B cell (primary cell): ENCODE measurements at regions not wholly inside any gene's neighbourhood (a gene's known extent, or its start where the extent isn't known, plus 50 kb on each side); places are given as distances from the start of the nearest gene placed in this dataset.

Source experiments
- ATAC-seq: fragments of 200-7000 bp; cut with Tn5 transposase; one replicate; pipeline ENCODE4 v1.10.0; 2021; ENCODE audit warnings: low read depth, mild to moderate bottlenecking, moderate number of reproducible peaks, moderate library complexity
- CTCF ChIA-PET: fragments of 350-600 bp; sonication (Branson Sonifier 250); formaldehyde crosslinking; loops from one replicate; lab custom pipeline; 2021; ENCODE audit warnings: antibody characterized with exemption, inconsistent platforms; lab: Charles Lee
- POLR2A ChIA-PET: fragments of 350-600 bp; sonication (Branson Sonifier 250); formaldehyde crosslinking; loops from one replicate; lab custom pipeline; 2021; ENCODE audit warnings: antibody characterized with exemption; lab: Charles Lee
- DNase-seq: peaks from one replicate; pipeline ENCODE4 v3.0.0; 2013
- H2AFZ ChIP-seq: 2 replicates; pipeline ENCODE4 v1.6.1; 2012; ENCODE audit warnings: mild to moderate bottlenecking, low read depth, low read length; ENCODE audit not compliant: insufficient read depth, poor library complexity, severe bottlenecking
- H3K27ac ChIP-seq, 2 donors: 1 replicate in 1 of 2; 2 replicates in 1 of 2; pipeline ENCODE4 v1.5.1; 2012 to 2013; ENCODE audit warnings: low read length in 2 of 2, mild to moderate bottlenecking in 2 of 2, moderate library complexity in 1 of 2
- H3K27me3 ChIP-seq, 4 experiments: fragments of 200-600 bp in 1 of 4; sonication (generic) in 1 of 4; replicated peaks in 1 of 4; 1 replicate in 2 of 4; 2 replicates in 2 of 4; pipeline versions ENCODE4 v1.6.1 to v1.7.0; 2013 to 2016; ENCODE audit warnings: low read length in 3 of 4, mild to moderate bottlenecking in 2 of 4, mixed read lengths in 1 of 4, moderate library complexity in 1 of 4; ENCODE audit not compliant: insufficient read depth in 4 of 4, control insufficient read depth in 3 of 4; ENCODE audit errors: control extremely low read depth in 1 of 4
- H3K36me3 ChIP-seq, 2 experiments: replicated peaks in 1 of 2; 1 replicate in 1 of 2; 2 replicates in 1 of 2; pipeline versions ENCODE4 v1.6.1 to v1.7.1; 2013; ENCODE audit warnings: low read length in 1 of 2; ENCODE audit not compliant: insufficient read depth in 2 of 2, control insufficient read depth in 1 of 2; ENCODE audit errors: control extremely low read depth in 1 of 2, extremely low read depth in 1 of 2
- H3K4me1 ChIP-seq, 2 donors: fragments of 200-600 bp in 1 of 2; sonication (generic) in 1 of 2; 1 replicate in 1 of 2; 2 replicates in 1 of 2; pipeline versions ENCODE4 v1.5.1 to v1.6.1; 2013 to 2017; ENCODE audit warnings: low read length in 2 of 2; ENCODE audit not compliant: control insufficient read depth in 2 of 2, insufficient read depth in 2 of 2
- H3K4me2 ChIP-seq: replicated peaks from 2 replicates; pipeline ENCODE3; 2012; ENCODE audit warnings: mild to moderate bottlenecking, low read depth, low read length; ENCODE audit not compliant: poor library complexity, severe bottlenecking
- H3K4me3 ChIP-seq, 5 experiments: fragments of 200-600 bp in 1 of 5; sonication (generic) in 1 of 5; 1 replicate in 3 of 5; 2 replicates in 2 of 5; pipeline versions ENCODE4 v1.5.1 to v1.7.0; 2011 to 2016; ENCODE audit warnings: low read length in 4 of 5, mild to moderate bottlenecking in 4 of 5, low read depth in 2 of 5, control low read depth in 1 of 5, moderate library complexity in 1 of 5; ENCODE audit not compliant: insufficient read depth in 1 of 5; ENCODE audit errors: control extremely low read depth in 1 of 5, extremely low read depth in 1 of 5
- H3K79me2 ChIP-seq: fragments of 200-600 bp; sonication (generic); one replicate; pipeline ENCODE4 v1.6.0; 2016; ENCODE audit warnings: low read length; ENCODE audit not compliant: control insufficient read depth, insufficient read depth
- H3K9ac ChIP-seq: fragments of 200-600 bp; sonication (generic); 2 replicates; pipeline ENCODE4 v1.6.1; 2017; ENCODE audit warnings: mild to moderate bottlenecking, low read length, moderate library complexity
- H3K9me3 ChIP-seq, 3 donors: one replicate each; pipeline versions ENCODE4 v1.6.1 to v1.7.1; 2013; ENCODE audit warnings: low read length in 2 of 3; ENCODE audit not compliant: control insufficient read depth in 2 of 3, insufficient read depth in 1 of 3; ENCODE audit errors: control extremely low read depth in 1 of 3
- H4K20me1 ChIP-seq: 2 replicates; pipeline ENCODE4 v1.6.0; 2012; ENCODE audit warnings: mild to moderate bottlenecking, low read length; ENCODE audit not compliant: insufficient read depth, control insufficient read depth, poor library complexity, severe bottlenecking
- H3K27ac Mint-ChIP-seq: one replicate; pipeline ENCODE4 v1.8.0; 2021; ENCODE audit warnings: mixed read lengths
- H3K27me3 Mint-ChIP-seq: one replicate; pipeline ENCODE4 v1.8.0; 2021; ENCODE audit warnings: mixed read lengths
- H3K4me1 Mint-ChIP-seq: one replicate; pipeline ENCODE4 v1.8.0; 2021; ENCODE audit warnings: mixed read lengths
- H3K4me3 Mint-ChIP-seq: one replicate; pipeline ENCODE4 v1.8.0; 2021; ENCODE audit warnings: mixed read lengths
- H3K9me3 Mint-ChIP-seq: one replicate; pipeline ENCODE4 v1.8.0; 2022; ENCODE audit warnings: mixed read lengths; ENCODE audit not compliant: insufficient read depth
- CTCF ChIP-seq: fragments of 200-600 bp; IDR thresholded peaks from one replicate; pipeline ENCODE4 v1.8.0; 2022; ENCODE audit warnings: antibody characterized with exemption, mild to moderate bottlenecking
- EZH2 ChIP-seq: IDR thresholded peaks from 2 replicates; pipeline ENCODE4 v1.6.1; 2012; ENCODE audit warnings: borderline replicate concordance, low read depth, mild to moderate bottlenecking, moderate library complexity, low read length; ENCODE audit not compliant: insufficient read depth, poor library complexity, severe bottlenecking
- WGBS: methylation state at CpG from one replicate; pipeline ENCODE4 v1.1.5; 2013; ENCODE audit warnings: missing lambda C conversion rate; ENCODE audit not compliant: insufficient coverage; 5-methylcytosine and 5-hydroxymethylcytosine counted together
- intact Hi-C: fragments of 100-400 bp; cut with micrococcal nuclease; formaldehyde crosslinking; loops from one replicate; pipeline ENCODE4 v1.10.0; 2022

GRCh38 chrX:11056322-11057176, 54.6 kb upstream of the HCCS start:
- intact Hi-C loops, result no loop called here
- no peak for TF ChIP-seq EZH2
- TF ChIP-seq CTCF, result no peak
- DNase-seq, result no peak
- ChIA-PET POLR2A (no interaction called here), CTCF (no interaction called here)
- H3K9ac ChIP-seq, result no peak overlapping the region
- no peaks in the 10 kb centered on the region for H3K79me2 ChIP-seq
- Mint-ChIP-seq H3K27me3 (no peaks in the 10 kb centered on the region), H3K9me3 (no peaks in the 10 kb centered on the region), H3K4me3 (no peak overlapping the region), H3K4me1 (no peaks in the 10 kb centered on the region), H3K27ac (no peak overlapping the region)
- H3K4me1 ChIP-seq, result no peaks in the 10 kb centered on the region
- H3K4me2 ChIP-seq, result no peak overlapping the region
- H2AFZ ChIP-seq, result no peak overlapping the region
- H3K9me3 ChIP-seq, result no peaks in the 10 kb centered on the region
- no peaks in the 10 kb centered on the region for H4K20me1 ChIP-seq
- H3K4me3 ChIP-seq, result no peak overlapping the region
- no peak for ATAC-seq
- H3K27ac ChIP-seq, result no peak overlapping the region
- H3K27me3 ChIP-seq, result no peaks in the 10 kb centered on the region
- no CpG with 5 or more reads among the region's 2 CpGs for WGBS
- H3K36me3 ChIP-seq, result no peaks in the 10 kb centered on the region

GRCh38 chrX:11059933-11060332, 51.2 kb upstream of the HCCS start:
- Histone ChIP-seq H3K79me2 (no peaks in the 10 kb centered on the region), H3K4me2 (no peak overlapping the region), H3K9me3 (no peaks in the 10 kb centered on the region), H3K27me3 (no peaks in the 10 kb centered on the region), H3K4me1 (no peaks in the 10 kb centered on the region), H3K27ac (no peak overlapping the region), H4K20me1 (no peaks in the 10 kb centered on the region), H3K36me3 (no peaks in the 10 kb centered on the region), H3K9ac (no peak overlapping the region), H2AFZ (no peak overlapping the region), H3K4me3 (no peak overlapping the region)
- H3K4me1 Mint-ChIP-seq, result no peaks in the 10 kb centered on the region
- H3K4me3 Mint-ChIP-seq, result no peak overlapping the region
- intact Hi-C loops, result no loop called here
- DNase-seq, result no peak
- no peaks in the 10 kb centered on the region for H3K9me3 Mint-ChIP-seq
- H3K27ac Mint-ChIP-seq, result no peak overlapping the region
- no CpG with 5 or more reads among the region's 2 CpGs for WGBS
- no peak for ATAC-seq
- TF ChIP-seq EZH2, result no peak
- TF ChIP-seq CTCF, result no peak
- ChIA-PET POLR2A (no interaction called here), CTCF (no interaction called here)
- no peaks in the 10 kb centered on the region for H3K27me3 Mint-ChIP-seq
